ENCODE measurements at regions not wholly inside any gene's neighbourhood (a gene's known extent, or its start where the extent isn't known, plus 50 kb on each side); places are given as distances from the start of the nearest gene placed in this dataset.

GRCh38 chr14:85350667-85351066 is 179.3 kb upstream of the FLRT2 start:
- TF ChIP-seq, protein P1, sequence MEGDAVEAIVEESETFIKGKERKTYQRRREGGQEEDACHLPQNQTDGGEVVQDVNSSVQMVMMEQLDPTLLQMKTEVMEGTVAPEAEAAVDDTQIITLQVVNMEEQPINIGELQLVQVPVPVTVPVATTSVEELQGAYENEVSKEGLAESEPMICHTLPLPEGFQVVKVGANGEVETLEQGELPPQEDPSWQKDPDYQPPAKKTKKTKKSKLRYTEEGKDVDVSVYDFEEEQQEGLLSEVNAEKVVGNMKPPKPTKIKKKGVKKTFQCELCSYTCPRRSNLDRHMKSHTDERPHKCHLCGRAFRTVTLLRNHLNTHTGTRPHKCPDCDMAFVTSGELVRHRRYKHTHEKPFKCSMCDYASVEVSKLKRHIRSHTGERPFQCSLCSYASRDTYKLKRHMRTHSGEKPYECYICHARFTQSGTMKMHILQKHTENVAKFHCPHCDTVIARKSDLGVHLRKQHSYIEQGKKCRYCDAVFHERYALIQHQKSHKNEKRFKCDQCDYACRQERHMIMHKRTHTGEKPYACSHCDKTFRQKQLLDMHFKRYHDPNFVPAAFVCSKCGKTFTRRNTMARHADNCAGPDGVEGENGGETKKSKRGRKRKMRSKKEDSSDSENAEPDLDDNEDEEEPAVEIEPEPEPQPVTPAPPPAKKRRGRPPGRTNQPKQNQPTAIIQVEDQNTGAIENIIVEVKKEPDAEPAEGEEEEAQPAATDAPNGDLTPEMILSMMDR (IDR thresholded peaks at IDR 0.05) = no peak
- TF ChIP-seq POLR2A (IDR thresholded peaks at IDR 0.05) = no peak
